TTC549 (cell line): ENCODE measurements at regions not wholly inside any gene's neighbourhood (a gene's known extent, or its start where the extent isn't known, plus 50 kb on each side); places are given as distances from the start of the nearest gene placed in this dataset.
A peak's percentile ranks its signal among the peaks of the same experiment; 100 is the strongest.
"Not testable (repeated sequence)": the region's sequence is repeated elsewhere in the genome, so short reads cannot be mapped to it uniquely, and the experiment has no call there.

Experiments
- FAIRE-seq: peaks from 2 replicates; lab custom pipeline; 2012; peaks lifted over from hg19 to GRCh38; lab: Jason Lieb, UNC

DNA sequence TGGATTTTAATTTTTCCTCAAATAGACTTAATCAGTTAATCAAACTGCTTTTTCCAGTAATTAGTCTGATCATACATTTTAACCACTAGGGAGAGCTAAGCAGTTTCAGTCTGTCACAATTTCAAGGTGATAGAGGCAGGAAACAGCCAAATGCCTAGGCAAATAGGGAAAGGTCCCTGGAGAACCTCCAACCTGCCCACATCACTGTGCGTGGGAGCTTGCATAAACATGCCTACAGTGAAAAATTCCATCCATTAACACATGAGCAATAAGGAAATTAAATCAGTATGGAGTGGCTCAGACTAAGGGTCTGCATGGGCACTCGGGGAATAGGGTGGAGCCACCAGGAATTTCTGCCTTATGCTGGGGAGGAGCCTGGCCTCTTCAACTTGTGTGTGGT, 74.6 kb downstream of the AASDHPPT start:
- FAIRE-seq = no peak

DNA sequence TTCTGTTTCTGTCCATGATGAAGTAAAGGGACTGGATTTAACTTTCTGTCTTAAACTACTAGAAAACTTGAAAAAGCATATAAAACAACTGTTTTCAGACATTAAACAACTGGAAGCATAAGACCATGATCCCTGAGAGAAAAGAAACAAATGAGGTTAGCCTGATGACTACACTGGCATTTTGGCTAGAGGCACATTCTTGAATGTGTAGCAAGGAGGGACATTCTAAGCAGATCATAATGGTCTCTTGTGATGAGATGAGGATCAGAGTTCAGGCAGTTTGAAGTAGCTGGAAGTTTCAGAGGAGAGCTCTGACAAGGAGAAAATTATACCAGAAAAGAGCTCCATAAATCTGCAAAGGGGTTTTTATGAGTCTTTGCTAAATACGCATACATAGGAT, 75.4 kb downstream of the AASDHPPT start:
- FAIRE-seq = no peak

GRCh38 chr11:106156290-106156937, 79.0 kb downstream of the AASDHPPT start:
- peak; percentile 74 for FAIRE-seq

DNA sequence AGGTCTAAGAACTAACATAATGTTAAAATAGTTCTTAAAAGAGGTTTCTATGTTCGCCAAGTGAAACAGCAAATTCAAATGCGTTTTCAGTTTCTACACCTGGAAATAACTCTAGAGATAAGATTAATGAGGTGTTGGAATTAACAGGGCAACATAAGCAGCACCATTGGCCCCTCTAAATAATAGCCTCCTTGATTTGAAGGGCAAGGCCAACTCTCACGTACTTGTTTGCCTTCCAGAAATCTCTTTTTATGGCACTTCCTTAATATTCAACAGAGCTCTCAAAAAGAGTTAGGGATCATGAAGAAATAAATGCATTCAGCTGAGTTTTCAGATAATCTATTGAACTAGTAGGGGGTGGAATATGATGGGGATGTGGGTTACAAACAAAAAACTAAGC, 80.9 kb downstream of the AASDHPPT start:
- FAIRE-seq = no peak

GRCh38 chr11:106159836-106160235, 82.4 kb downstream of the AASDHPPT start:
- no peak for FAIRE-seq

- no peak for FAIRE-seq
Observed at GRCh38 chr11:106160494-106160893, 83.0 kb downstream of the AASDHPPT start.

DNA sequence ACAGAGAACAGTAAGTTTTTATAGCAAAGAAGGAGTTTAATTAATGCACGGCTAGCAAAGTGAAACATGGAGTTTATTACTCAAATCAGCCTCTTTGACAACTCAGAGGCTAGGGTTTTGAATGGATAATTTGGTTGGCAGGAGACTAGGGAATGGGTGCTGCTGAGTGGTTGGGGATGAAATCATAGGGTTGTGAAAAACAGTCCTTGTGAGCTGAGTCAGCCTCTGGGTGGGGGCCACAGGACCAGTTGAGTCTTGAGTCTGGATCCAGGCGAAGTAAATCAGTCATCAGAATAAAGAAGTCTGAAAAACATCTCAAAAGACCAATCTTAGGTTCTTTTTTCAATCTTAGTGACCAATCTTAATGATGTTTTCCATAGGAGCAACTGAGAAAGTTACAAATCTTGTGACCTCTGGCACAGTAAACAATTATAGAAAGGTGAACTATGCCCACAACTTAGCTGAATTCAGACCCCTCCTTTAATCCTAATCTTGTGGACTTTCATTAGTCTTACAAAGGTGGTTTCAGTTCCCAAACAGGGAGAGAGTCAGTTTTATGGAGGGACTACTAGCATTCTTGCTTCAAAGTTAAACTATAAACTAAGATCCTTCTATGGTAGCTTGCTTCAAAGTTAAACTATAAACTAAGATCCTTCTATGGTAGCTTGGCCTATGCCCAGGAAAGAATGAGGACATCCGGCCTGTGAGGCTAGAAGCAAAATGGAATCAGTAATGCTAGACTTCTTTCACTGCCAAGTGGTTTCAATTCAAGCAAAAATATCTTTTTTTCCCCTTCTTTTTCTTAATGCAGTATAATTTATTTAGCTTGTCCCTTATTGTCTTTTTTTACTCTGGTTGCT, 84.5 kb downstream of the AASDHPPT start:
- FAIRE-seq = no peak

DNA sequence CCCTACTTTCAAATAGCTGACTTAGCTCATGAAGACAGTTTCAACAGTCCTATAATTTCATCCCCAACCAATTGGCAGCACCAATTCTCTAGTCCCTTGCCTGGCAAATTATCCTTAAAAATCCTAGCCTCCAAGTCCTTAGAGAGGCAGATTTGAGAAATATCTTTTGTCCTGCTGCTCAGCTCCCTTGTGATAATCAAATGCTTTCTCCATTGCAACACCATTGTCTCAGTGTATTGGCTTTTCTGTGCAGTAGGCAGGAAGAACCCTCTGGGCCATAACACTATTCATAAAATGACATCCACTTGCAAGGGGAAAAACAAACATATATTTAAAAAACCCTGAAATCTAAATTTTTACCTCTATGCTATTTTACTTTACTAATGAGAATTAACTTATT, 89.6 kb downstream of the AASDHPPT start:
- FAIRE-seq = no peak

- FAIRE-seq = no peak
Observed at GRCh38 chr11:106172386-106172991, 95.0 kb downstream of the AASDHPPT start.

DNA sequence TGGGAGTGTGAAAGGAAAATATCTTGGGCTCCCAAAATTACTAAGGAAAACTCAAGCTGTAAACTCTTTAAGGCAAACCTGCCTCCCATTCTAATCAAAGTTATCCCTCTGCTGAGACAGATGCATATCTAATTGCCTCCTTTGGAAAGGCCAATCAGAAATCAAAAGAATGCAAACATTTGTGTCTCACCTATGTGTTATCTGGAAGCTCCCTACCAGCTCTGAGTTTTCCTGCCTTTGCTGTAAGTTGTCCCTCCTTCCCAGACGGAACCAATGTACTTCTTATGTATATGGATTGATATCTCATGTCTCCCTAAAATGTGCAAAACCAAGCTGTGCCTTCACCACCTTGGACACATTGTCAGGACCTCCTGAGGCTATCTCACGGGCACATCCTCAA, 95.8 kb downstream of the AASDHPPT start:
- no peak for FAIRE-seq

DNA sequence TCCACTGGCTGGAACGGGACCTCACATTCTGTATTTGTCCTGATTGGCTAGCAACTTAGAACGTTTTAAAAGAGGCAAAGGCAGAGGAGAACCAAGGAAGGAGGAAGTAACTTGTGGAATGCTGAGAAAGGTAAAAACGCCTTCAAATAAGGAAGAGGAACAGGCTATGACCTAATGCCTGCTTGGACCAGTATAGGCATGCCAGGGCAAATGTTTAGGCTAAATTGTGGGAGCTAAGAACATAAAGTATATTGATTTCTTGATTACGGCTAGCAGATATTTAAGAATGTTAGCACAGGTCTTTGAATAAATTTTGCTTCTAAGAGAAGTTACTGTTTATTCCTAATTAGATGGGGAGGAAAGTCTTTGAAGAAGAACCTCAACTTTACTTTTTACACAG, 96.5 kb downstream of the AASDHPPT start:
- not testable (repeated sequence) for FAIRE-seq

GRCh38 chr11:106176817-106177216, 99.4 kb downstream of the AASDHPPT start:
- FAIRE-seq = no peak

DNA sequence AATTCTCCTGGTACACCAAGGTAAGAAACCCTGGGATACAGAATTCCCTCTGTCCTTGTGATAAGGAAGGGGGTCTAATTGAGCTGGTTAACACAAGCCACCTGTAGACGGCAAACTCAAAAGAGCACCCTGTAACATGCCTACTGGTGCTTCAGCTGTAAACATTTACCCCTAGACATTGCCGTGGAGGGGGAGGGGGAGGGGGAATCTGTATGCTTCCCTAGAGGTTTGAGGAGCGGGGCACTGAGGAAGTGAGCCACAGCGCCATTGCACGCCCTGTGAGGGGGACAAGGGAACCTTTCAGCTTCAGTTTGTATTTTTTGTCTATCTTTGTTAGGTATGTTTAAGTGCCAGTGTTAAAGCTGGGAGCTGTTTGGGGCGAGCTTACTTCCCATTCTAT, 99.8 kb downstream of the AASDHPPT start:
- FAIRE-seq = no peak

DNA sequence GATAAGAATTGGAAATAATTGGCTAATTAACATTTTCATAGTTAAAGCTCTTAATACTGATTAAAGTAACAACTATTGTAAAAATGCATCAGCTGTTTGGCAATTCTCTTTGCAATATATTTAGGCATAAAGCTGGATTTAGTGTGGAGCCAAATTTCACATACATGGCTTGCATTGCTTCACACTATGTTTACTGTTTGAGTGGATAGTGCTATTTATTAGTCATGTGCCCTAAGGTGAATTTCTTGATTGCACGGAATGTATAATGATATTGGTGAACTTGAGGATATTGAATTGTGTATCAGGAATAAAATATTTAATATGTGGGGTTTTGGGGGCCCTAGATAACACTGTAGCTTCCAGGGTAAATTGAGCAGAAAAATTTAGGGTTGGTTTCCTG, 100.9 kb downstream of the AASDHPPT start:
- FAIRE-seq = no peak

DNA sequence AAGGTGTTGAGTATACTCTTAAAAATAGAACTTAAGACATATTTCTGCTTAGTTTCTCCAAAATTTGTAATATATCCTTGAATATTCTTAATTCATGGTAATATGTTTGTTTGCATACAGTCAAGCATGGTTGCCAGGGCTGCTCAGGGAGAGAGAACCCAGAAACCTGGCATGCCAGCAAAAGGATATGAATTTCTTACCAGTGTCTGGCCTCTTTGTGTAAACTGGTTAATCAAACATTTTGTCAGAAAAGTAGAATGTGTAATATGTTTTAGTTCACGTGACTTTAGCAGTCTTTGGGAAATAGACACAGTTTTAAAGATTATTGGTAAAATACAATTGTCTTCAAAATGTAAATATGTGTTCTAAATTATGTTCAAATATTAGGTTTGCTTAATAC, 101.6 kb downstream of the AASDHPPT start:
- no peak for FAIRE-seq

DNA sequence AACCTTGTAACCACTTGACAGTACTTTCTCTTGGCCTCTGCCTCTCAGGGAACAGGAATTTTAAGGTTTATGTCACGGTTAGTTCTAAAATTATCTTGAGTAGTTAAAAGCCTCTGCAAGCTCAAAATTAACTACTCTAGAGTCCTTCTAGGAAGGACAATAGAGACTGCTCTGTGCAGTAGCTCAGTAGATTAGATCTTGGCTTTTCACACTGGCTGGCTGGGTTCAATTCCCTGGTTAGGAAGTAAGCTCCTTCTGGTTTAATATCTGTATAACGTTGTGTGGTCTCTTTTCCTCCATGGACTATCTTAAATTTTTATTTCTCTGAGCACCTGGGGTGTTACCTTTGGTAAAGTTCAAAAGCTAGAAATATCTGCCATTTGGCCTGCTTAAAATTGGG, 109.2 kb downstream of the AASDHPPT start:
- no peak for FAIRE-seq

GRCh38 chr11:106187860-106188456, 110.5 kb downstream of the AASDHPPT start:
- FAIRE-seq = no peak

- FAIRE-seq = no peak
Observed at GRCh38 chr11:106193956-106194355, 116.5 kb downstream of the AASDHPPT start.

- no peak for FAIRE-seq
Observed at GRCh38 chr11:106197438-106197837, 120.0 kb downstream of the AASDHPPT start.

GRCh38 chr11:106202935-106203620, 125.6 kb downstream of the AASDHPPT start:
- FAIRE-seq = no peak

DNA sequence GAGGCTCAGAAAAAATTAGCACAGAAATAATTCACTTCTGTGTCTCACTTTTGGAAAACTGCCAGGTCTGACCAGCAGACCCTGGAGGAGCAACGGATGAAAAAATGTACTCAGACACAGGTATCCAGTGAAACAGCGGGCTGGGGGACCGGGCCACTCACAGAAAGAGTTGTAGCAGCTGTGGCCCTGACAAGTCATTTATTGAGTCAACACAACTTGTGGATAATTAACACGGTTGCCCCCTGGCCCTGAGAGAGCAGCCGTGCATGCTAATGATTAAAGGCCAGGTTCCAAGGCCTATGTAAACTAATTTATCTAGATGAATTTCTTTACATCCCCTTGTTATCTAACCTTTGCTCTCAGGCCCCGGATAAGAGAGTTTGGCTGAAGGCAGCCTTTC, 131.3 kb downstream of the AASDHPPT start:
- FAIRE-seq = no peak

DNA sequence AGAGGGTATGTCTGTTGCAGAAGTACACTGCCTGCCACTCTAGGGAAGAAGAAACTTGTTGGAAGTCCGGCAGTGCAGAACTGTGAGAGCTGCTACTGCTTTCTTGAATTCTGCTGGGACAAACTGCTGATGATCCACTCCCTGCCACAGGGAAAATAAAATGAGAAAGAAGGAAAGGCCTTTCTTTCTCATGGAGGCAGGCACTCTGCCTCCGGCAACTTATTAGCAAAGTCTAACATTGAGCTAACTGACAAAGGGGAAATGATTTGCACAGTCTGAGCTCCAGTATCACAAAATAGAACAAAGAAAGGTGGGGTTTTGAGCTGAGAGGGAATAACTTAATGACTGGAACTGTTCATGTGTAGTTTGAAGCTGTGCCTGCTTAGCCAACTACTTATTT, 134.6 kb downstream of the AASDHPPT start:
- no peak for FAIRE-seq
